HL-60 (cell line): ENCODE measurements at regions not wholly inside any gene's neighbourhood (a gene's known extent, or its start where the extent isn't known, plus 50 kb on each side); places are given as distances from the start of the nearest gene placed in this dataset.

Experiments
- GABPA ChIP-seq: IDR thresholded peaks from 2 replicates; pipeline ENCODE4 v1.6.1; 2012; ENCODE audit warnings: low read depth
- POLR2AphosphoS5 ChIP-seq: IDR thresholded peaks from 2 replicates; pipeline ENCODE4 v1.6.1; 2012; ENCODE audit warnings: low read depth
- SPI1 ChIP-seq: IDR thresholded peaks from 2 replicates; pipeline ENCODE4 v1.6.1; 2012; ENCODE audit warnings: low read depth, mild to moderate bottlenecking, borderline replicate concordance
- TF ChIP-seq, protein P1 (sequence below): IDR thresholded peaks from one replicate; pipeline ENCODE4 v1.5.1; 2011; ENCODE audit warnings: low read length, control low read depth, inconsistent platforms; ENCODE audit not compliant: insufficient read depth
- TF ChIP-seq, protein P2 (sequence below): IDR thresholded peaks from 2 replicates; pipeline ENCODE4 v1.6.1; 2012; ENCODE audit warnings: low read depth; ENCODE audit not compliant: insufficient replicate concordance

DNA sequence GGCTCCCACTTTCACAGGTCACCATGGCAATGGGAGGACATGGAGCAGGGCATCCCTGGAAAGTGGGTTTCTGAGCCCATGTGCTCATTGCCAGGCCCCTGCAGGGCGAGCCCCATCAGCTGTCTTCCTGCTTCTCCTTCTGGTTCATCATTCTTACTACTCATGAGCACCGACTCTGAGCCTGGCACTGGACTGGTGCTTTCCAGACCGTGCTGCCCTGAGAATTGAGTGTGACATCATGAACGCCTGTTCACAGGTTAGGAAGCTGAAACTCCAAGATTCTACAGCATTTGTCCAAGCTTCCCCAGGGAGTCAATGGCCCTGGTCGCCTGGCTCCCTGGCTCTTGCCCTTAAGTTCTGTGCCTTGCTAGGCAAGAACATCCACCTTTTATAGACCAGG, 210.4 kb upstream of the ZNF536 start:
- TF ChIP-seq, protein P1, sequence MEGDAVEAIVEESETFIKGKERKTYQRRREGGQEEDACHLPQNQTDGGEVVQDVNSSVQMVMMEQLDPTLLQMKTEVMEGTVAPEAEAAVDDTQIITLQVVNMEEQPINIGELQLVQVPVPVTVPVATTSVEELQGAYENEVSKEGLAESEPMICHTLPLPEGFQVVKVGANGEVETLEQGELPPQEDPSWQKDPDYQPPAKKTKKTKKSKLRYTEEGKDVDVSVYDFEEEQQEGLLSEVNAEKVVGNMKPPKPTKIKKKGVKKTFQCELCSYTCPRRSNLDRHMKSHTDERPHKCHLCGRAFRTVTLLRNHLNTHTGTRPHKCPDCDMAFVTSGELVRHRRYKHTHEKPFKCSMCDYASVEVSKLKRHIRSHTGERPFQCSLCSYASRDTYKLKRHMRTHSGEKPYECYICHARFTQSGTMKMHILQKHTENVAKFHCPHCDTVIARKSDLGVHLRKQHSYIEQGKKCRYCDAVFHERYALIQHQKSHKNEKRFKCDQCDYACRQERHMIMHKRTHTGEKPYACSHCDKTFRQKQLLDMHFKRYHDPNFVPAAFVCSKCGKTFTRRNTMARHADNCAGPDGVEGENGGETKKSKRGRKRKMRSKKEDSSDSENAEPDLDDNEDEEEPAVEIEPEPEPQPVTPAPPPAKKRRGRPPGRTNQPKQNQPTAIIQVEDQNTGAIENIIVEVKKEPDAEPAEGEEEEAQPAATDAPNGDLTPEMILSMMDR, result no peak
- TF ChIP-seq POLR2AphosphoS5, result no peak
- no peak for TF ChIP-seq SPI1
- no peak for TF ChIP-seq GABPA
- TF ChIP-seq, protein P2, sequence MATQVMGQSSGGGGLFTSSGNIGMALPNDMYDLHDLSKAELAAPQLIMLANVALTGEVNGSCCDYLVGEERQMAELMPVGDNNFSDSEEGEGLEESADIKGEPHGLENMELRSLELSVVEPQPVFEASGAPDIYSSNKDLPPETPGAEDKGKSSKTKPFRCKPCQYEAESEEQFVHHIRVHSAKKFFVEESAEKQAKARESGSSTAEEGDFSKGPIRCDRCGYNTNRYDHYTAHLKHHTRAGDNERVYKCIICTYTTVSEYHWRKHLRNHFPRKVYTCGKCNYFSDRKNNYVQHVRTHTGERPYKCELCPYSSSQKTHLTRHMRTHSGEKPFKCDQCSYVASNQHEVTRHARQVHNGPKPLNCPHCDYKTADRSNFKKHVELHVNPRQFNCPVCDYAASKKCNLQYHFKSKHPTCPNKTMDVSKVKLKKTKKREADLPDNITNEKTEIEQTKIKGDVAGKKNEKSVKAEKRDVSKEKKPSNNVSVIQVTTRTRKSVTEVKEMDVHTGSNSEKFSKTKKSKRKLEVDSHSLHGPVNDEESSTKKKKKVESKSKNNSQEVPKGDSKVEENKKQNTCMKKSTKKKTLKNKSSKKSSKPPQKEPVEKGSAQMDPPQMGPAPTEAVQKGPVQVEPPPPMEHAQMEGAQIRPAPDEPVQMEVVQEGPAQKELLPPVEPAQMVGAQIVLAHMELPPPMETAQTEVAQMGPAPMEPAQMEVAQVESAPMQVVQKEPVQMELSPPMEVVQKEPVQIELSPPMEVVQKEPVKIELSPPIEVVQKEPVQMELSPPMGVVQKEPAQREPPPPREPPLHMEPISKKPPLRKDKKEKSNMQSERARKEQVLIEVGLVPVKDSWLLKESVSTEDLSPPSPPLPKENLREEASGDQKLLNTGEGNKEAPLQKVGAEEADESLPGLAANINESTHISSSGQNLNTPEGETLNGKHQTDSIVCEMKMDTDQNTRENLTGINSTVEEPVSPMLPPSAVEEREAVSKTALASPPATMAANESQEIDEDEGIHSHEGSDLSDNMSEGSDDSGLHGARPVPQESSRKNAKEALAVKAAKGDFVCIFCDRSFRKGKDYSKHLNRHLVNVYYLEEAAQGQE, result no peak
